Stimulated activated effector memory CD8-positive, alpha-beta T cell treated with anti-CD3 and anti-CD28 coated beads, Interleukin-12 subunit alpha, Interleukin-12 subunit beta, amount 100 ng/mL, for 72 hours (primary cell): ENCODE measurements at regions not wholly inside any gene's neighbourhood (a gene's known extent, or its start where the extent isn't known, plus 50 kb on each side); places are given as distances from the start of the nearest gene placed in this dataset.
A peak's percentile ranks its signal among the peaks of the same experiment; 100 is the strongest.
"Not testable (repeated sequence)": the region's sequence is repeated elsewhere in the genome, so short reads cannot be mapped to it uniquely, and the experiment has no call there.

Source experiments
- ATAC-seq: fragments of 150-1000 bp; cut with Tn5 transposase; 2 replicates; pipeline ENCODE4 v1.10.0; 2021
- DNase-seq, 2 donors: peaks; one replicate each; pipeline ENCODE4 v3.0.0; 2021 to 2022; ENCODE audit warnings: low spot score in 2 of 2
- H3K27ac Mint-ChIP-seq: one replicate; pipeline ENCODE4 v1.8.0; 2022; ENCODE audit warnings: mild to moderate bottlenecking, mixed read lengths
- H3K36me3 Mint-ChIP-seq: one replicate; pipeline ENCODE4 v1.8.0; 2022; ENCODE audit warnings: mild to moderate bottlenecking, mixed read lengths
- H3K4me1 Mint-ChIP-seq: one replicate; pipeline ENCODE4 v1.8.0; 2022; ENCODE audit warnings: mixed read lengths
- H3K4me3 Mint-ChIP-seq: one replicate; pipeline ENCODE4 v1.8.0; 2022; ENCODE audit warnings: mild to moderate bottlenecking, mixed read lengths
- H3K9me3 Mint-ChIP-seq: one replicate; pipeline ENCODE4 v1.8.0; 2022; ENCODE audit warnings: mixed read lengths

GRCh38 chr1:53394306-53394705 lies 64.9 kb upstream of the DMRTB1 start:
- Mint-ChIP-seq H3K9me3 (no peaks in the 10 kb centered on the region), H3K36me3 (peaks cover 4% of the 10 kb centered on the region), H3K4me3 (no peak overlapping the region), H3K4me1 (no peaks in the 10 kb centered on the region), H3K27ac (no peak overlapping the region)
- ATAC-seq (no peak), DNase-seq (no peak)

DNA sequence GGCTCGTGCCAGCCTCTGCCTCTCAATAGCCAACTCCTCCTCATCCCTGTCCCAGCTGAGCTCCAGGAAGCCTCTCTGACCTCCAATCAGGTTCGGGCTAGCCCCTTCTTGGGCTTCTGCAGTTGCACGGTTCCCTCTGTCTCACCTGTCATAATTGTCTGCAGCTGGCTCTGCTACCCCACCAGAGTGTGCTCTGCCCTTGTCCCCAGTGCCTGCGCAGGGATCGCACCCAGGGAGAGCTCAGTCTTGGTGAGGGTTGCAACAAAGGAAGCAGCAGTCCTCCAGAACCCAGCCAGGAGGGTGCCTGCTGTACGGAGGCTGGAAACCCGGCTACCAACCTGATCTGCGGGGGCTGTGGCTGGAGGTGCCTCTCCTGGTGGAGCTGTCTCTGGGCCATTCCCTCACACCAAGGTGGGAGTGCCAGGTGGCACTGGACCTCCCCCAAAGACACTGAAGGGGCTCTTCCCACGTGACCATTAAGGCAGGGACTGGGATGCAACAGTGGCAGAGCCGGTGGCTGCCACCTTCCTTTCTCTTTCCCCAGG lies 63.5 kb upstream of the DMRTB1 start:
- H3K27ac Mint-ChIP-seq: peak overlapping the region; percentile 30

DNA sequence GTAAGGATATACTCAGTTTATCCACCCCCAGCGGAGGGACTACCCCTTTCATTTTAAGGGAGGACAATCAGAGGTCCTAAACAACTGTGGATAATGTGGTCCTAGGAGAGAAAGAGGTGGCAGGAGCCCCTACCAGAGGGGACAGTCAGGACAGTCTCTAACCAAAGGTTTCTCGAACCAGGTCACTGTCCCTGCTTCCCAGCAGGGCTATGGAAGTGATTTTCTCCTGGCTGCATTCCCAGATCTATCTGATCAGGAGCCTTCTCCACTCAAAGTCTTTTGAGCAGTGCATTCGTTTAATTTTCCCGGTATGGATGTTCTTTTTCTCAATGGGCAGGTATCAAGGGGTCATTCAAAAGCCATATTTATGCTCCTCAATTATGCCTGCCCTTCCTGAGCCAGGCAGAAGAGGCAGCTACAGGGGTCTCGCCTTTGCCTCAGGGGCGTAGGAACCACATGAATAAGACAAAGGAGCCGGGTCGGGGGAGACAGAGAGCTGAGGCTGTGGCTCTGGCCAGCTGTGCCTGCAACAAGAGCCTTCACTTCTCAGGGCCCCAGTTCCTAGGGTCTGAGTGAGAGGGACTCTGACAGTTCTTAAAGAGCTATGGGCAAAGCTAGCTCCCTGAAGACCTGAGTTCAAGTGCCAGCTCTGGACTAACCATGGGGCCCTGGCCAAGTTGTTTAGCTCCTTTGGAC lies 62.5 kb upstream of the DMRTB1 start:
- ATAC-seq (no peak), DNase-seq (no peak)
- Mint-ChIP-seq H3K9me3 (no peaks in the 10 kb centered on the region), H3K36me3 (no peaks in the 10 kb centered on the region), H3K4me1 (no peaks in the 10 kb centered on the region), H3K27ac (peak overlapping the region; percentile 30), H3K4me3 (no peak overlapping the region)

More for the DNA sequence above, 63.5 kb upstream of the DMRTB1 start:
- H3K4me1 Mint-ChIP-seq: no peaks in the 10 kb centered on the region
- H3K36me3 Mint-ChIP-seq: peaks cover 3% of the 10 kb centered on the region
- DNase-seq: no peak
- no peak for ATAC-seq
- no peaks in the 10 kb centered on the region for H3K9me3 Mint-ChIP-seq
- H3K4me3 Mint-ChIP-seq: no peak overlapping the region

DNA sequence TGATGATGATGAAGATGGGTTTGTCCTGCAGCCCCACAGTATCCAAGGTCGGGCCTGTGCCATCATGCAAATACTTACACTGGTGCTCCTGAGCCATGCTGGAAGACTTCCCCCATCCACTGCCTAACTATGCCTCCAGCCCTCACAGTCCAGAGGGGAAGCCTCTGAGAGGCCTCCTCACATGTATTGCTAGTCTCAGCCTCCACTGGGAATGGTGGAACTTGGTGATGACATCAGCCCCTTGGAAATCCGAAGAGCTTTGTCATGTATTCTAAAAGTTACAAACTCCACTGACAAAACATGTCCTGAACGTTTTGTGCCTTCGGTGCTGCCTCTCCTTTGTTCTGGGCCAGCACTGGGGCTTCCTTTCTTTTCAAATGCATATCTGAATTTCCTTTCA lies 61.1 kb upstream of the DMRTB1 start:
- DNase-seq (no peak), ATAC-seq (no peak)
- no peaks in the 10 kb centered on the region for H3K4me1 Mint-ChIP-seq
- H3K9me3 Mint-ChIP-seq: no peaks in the 10 kb centered on the region
- H3K27ac Mint-ChIP-seq: peak overlapping the region; percentile 11
- H3K36me3 Mint-ChIP-seq: no peaks in the 10 kb centered on the region
- no peak overlapping the region for H3K4me3 Mint-ChIP-seq

- ATAC-seq (no peak), DNase-seq (no peak)
- Mint-ChIP-seq H3K9me3 (no peaks in the 10 kb centered on the region), H3K27ac (peak overlapping the region; percentile 11), H3K36me3 (no peaks in the 10 kb centered on the region), H3K4me3 (no peak overlapping the region), H3K4me1 (no peaks in the 10 kb centered on the region)
Observed at GRCh38 chr1:53398576-53399365, 60.4 kb upstream of the DMRTB1 start.

DNA sequence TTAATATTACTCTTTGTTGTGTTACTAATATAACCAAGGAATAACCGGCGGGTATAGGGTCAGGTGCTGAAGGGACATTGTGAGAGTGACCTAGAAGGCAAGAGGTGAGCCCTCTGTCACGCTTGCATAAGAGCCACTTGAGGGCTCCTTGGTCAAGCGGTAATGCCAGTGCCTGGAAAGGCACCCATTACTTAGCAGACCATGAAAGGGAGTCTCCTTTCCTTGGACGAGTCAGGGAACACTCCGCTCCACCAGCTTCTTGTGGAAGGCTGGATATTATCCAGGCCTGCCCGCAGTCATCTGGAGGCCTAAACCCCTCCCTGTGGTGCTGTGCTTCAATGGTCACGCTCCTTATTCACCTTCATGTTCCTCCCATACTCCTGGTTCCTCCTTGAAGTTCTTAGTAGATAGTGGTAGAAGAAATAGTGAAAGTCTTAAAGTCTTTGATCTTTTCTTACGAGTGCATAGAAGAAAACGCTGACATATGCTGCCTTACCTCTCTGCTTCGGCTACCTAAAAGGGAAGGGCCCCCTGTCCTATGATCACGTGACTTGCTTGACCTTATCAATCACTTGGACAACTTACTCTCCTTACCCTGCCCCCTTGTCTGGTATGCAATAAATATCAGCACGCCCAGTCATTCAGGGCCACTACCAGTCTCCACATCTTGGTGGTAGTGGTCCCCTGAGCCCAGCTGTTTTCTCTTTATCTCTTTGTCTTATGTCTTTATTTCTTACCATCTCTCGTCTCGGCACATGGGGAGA lies 59.6 kb upstream of the DMRTB1 start:
- H3K27ac Mint-ChIP-seq, H3K4me3 Mint-ChIP-seq, H3K9me3 Mint-ChIP-seq, ATAC-seq, H3K36me3 Mint-ChIP-seq, DNase-seq, H3K4me1 Mint-ChIP-seq: not testable (repeated sequence)

- Mint-ChIP-seq H3K4me1 (no peaks in the 10 kb centered on the region), H3K36me3 (no peaks in the 10 kb centered on the region), H3K4me3 (no peak overlapping the region), H3K27ac (peak overlapping the region; percentile 38), H3K9me3 (no peaks in the 10 kb centered on the region)
- ATAC-seq (no peak), DNase-seq (no peak)
Observed at GRCh38 chr1:53400761-53401674, 58.2 kb upstream of the DMRTB1 start.

GRCh38 chr1:53401813-53402745 lies 57.1 kb upstream of the DMRTB1 start:
- H3K27ac Mint-ChIP-seq: no peak overlapping the region
- no peak for DNase-seq
- no peak overlapping the region for H3K4me3 Mint-ChIP-seq
- H3K9me3 Mint-ChIP-seq: no peaks in the 10 kb centered on the region
- H3K36me3 Mint-ChIP-seq: no peaks in the 10 kb centered on the region
- H3K4me1 Mint-ChIP-seq: peaks cover 6% of the 10 kb centered on the region
- ATAC-seq: no peak

GRCh38 chr1:53402891-53403655 lies 56.1 kb upstream of the DMRTB1 start:
- peak overlapping the region; percentile 16 for H3K27ac Mint-ChIP-seq

GRCh38 chr1:53405737-53406136 lies 53.5 kb upstream of the DMRTB1 start:
- Mint-ChIP-seq H3K27ac (peak overlapping the region; percentile 96), H3K4me3 (no peak overlapping the region), H3K9me3 (no peaks in the 10 kb centered on the region), H3K36me3 (no peaks in the 10 kb centered on the region), H3K4me1 (peaks cover 35% of the 10 kb centered on the region)
- no peak for DNase-seq
- ATAC-seq: no peak

More at GRCh38 chr1:53402891-53403655, 56.1 kb upstream of the DMRTB1 start:
- Mint-ChIP-seq H3K36me3 (no peaks in the 10 kb centered on the region), H3K4me3 (no peak overlapping the region), H3K4me1 (peaks cover 16% of the 10 kb centered on the region), H3K9me3 (no peaks in the 10 kb centered on the region)
- no peak for ATAC-seq
- no peak for DNase-seq

- no peaks in the 10 kb centered on the region for H3K36me3 Mint-ChIP-seq
- no peak for ATAC-seq
- DNase-seq: no peak
- no peak overlapping the region for H3K4me3 Mint-ChIP-seq
- H3K4me1 Mint-ChIP-seq: peaks cover 45% of the 10 kb centered on the region
- H3K27ac Mint-ChIP-seq: peak overlapping the region; percentile 96
- H3K9me3 Mint-ChIP-seq: no peaks in the 10 kb centered on the region
Observed at GRCh38 chr1:53406551-53407235, 52.5 kb upstream of the DMRTB1 start.

DNA sequence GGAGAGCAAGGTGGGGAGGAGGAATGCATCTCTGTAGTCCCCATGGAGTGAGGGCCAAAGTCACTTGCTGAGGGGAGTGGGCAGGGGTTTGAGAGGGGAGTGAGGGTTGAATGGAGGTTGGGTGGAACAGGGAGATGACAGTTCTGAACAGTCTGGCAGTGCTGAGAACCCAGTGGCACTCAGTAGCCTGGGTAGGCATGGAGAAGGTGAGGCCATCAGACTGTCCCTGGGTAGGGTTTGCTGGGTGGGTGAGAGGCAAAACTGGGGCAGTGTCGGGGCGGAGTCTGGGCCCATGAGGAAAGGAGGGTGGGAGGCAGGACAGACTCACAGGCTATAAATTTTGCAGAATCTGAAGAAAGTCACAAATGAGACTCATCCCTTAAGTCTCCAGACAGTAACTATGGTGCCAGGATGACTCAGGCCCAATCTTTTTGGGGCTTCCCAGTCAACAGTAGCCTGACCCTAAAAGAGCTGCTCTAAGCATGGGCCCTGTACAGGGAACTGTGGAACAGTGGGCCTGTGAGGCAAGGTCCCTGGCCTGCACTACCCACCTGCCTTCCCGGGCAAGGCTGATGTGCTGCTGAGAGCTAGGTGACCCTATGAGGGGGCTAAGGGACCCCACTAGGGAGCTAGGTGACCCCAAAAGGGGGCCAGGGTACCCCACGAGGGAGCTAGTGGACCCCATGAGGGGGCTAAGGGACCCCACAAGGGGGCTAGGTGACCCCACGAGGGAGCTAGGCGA lies 51.0 kb upstream of the DMRTB1 start:
- peak; percentile 65 for ATAC-seq
- Mint-ChIP-seq H3K27ac (peak overlapping the region; percentile 96), H3K9me3 (no peaks in the 10 kb centered on the region), H3K36me3 (peaks cover under 1% of the 10 kb centered on the region), H3K4me1 (peaks cover 60% of the 10 kb centered on the region), H3K4me3 (peak overlapping the region; percentile 13)
- DNase-seq: peak in 1 of 2 donors; percentile 60
